ENCODE measurements at regions not wholly inside any gene's neighbourhood (a gene's known extent, or its start where the extent isn't known, plus 50 kb on each side); places are given as distances from the start of the nearest gene placed in this dataset.
"Not testable (repeated sequence)": the region's sequence is repeated elsewhere in the genome, so short reads cannot be mapped to it uniquely, and the experiment has no call there.

GRCh38 chr4:45063696-45064095, 337.3 kb upstream of the GNPDA2 start:
- peak in 1 of 2 experiments; percentile 17 for DNase-seq

DNA sequence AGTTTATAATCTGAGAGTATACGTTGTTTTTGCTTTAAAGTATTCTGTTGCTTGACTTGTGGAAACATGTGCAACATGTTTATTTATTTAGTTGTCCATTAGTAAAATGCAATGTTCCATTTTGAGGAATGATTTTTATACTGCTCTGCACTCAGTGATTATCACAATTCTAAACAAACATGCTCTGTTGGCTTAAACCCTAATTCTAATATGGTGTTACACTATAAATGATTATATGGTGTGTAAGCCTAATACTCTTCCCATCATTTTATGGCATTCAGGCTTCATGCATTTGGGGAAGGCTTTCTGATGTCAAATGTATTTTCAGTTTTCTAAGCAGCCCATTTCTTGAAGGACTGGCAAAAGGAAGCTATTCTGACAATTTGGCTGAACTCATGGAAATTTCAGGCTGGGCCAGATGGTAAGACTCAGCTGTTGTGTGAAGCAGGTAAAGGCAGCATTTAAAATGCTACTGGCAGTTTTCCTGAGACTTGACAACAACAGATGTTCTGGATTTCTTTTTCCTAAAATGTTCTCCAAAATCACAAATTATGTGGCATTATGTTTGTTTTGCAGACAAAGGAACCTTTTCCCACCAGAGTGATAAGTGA, 336.7 kb upstream of the GNPDA2 start:
- DNase-seq, result peak; percentile 42 to 63

DNA sequence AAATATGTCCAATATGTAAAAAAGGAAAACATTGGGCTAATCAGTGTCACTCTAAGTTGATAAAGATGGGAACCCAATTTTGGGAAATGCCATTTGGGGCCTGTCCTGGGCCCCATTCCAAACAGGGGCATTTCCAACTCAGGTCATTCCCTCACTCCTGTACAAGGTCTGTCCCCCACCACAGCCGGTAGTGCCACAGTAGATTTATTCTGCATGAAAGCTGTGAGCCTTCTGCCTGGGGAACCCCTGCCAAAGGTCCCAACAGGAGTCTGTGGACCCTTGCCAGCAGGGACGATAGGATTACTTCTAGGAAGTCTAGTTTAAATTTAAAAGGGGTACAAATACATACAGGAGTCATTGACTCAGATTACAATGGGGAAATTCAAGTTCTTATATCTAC, 317.6 kb upstream of the GNPDA2 start:
- DNase-seq, result no peak

- DNase-seq, result no peak
Observed at GRCh38 chr4:45036677-45037076, 310.3 kb upstream of the GNPDA2 start.

- DNase-seq, result no peak
Observed at GRCh38 chr4:45033676-45034419, 307.5 kb upstream of the GNPDA2 start.

- DNase-seq, result no peak
Observed at GRCh38 chr4:45030059-45030458, 303.7 kb upstream of the GNPDA2 start.

DNA sequence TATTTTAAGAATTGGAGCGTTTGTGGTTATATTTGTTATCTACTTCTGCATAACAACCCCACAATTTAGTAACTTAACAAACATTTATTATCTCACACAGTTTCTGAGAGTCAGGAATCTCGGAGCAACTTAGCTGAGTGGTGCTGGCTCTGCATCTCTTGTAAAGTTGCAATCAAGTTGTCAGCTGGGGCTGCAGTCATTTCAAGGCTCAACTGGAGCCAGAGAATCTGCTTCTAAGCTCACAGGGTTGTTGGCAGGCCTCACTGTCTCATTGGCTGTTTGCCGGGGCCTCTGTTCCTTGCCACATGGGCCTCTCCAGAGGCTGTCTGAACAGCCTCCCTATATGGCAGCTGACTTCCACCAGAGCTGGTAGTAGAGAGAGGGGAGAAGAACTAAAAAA, 281.2 kb upstream of the GNPDA2 start:
- DNase-seq, result no peak

DNA sequence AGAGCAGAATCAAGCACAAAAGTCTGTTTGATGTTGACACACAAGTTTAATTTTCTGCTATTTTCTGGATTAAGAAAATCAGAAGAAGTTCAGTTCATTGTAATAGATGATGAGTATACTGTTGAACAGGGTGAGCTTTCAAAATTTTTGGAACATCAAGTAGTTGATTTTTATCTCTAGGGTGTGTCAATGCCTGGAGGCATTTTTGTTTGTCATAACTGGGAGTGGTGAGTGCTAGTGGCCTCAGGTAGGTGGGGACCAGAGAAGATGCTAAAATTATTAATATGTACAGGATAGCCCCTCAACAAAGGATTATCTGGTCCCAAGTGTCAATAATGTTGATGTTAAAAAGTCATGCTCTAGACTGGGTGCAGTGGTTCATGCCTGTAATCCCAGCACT, 279.7 kb upstream of the GNPDA2 start:
- DNase-seq, result no peak

DNA sequence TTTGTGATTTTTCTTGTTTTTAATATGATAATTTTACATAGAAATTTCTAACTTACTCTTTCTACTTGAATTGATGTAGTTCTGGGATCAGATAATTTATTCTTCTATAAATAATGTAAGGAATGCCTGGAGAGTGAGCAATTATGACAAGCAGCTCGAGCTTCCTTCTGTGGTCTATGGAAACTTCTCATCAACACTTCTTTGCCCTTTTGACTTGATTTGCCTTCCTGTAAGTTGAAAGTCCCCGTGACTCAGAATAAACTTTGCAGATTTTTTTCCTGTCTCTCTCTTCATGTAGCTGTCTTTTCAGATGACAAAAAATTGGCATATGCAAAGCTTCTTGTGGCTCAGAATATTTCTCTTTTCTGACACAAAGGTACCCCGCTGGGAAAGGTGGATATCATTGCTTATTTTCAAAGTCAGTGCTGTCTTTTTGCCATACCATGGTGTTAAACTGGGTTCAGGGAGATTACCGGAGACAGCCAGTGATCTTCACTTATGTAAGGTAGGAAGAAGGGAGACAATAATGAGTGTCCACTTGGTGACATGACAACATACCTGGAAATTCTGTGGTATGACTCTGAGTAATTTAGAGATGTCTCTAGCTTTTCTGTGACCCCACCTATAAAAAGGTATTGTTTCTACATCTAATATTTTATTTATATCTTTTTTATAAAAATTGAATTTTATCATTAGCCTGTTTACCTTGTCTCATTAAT, 278.6 kb upstream of the GNPDA2 start:
- DNase-seq, result no peak

- no peak for DNase-seq
Observed at GRCh38 chr4:45004326-45004725, 278.0 kb upstream of the GNPDA2 start.

- no peak for DNase-seq
Observed at GRCh38 chr4:44996276-44996845, 270.0 kb upstream of the GNPDA2 start.

GRCh38 chr4:44988011-44988410, 261.7 kb upstream of the GNPDA2 start:
- DNase-seq, result peak in 1 of 2 experiments; percentile 60

DNA sequence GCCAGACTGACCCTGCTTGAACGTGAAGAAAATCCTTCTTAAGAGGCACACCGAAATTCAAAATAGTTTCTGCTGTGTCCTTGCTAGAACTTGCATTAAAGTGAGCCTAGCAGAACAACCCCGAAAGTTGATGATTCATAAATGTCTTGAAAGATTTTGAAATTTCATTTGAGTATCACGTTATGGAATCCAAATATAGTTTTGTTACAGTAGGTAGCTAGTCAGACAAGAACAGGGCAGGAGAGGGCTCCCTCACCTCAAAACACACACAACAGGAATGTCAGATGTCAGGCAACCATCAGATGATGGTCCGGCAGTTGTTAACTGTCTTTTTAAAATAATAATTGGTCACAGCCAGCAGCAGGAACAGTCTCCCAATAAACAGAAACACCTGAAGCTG, 259.6 kb upstream of the GNPDA2 start:
- DNase-seq, result no peak

DNA sequence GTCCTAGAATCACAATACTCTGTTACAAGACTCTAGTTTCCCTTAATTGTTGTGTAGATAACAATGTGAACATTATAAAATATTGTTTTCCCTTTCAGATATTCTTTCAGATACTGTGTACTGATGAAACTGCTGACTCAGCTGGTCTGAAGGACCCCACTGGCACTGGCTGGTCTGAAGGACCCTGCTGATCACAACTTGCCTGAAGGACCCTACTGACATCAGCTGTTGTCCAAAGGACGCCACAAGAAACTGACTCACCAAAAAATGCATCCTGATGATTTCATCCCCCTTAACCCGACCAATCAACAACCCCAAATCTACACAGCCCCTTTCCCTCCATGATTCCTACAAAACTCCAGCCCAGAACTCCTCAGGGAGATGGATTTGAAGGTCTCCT, 258.8 kb upstream of the GNPDA2 start:
- DNase-seq, result no peak

GRCh38 chr4:44984083-44984482, 257.7 kb upstream of the GNPDA2 start:
- DNase-seq, result no peak

- peak in 1 of 2 experiments; percentile 52 for DNase-seq
Observed at GRCh38 chr4:44983083-44983482, 256.7 kb upstream of the GNPDA2 start.

GRCh38 chr4:44978020-44978419, 251.7 kb upstream of the GNPDA2 start:
- DNase-seq, result no peak

- no peak for DNase-seq
Observed at GRCh38 chr4:44965435-44966095, 239.2 kb upstream of the GNPDA2 start.

DNA sequence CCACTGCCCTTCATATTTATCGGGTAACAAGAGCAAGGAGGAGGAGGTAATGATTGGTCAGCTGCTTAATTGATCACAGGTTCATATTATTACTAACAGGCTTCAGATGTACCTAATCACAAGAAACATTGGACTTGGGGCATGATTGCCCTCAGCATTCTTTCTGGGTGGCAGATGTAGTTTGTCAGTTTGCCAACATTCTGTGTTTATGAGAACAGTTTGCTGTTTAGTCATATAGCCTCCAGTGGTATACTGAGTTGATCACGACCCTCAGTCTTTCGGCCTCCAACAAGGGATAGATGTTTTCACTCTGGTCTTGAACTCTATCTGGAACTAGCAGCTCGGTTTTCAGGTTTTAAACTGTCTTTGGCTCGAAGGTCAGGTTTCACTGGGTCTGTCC, 237.7 kb upstream of the GNPDA2 start:
- not testable (repeated sequence) for DNase-seq

DNA sequence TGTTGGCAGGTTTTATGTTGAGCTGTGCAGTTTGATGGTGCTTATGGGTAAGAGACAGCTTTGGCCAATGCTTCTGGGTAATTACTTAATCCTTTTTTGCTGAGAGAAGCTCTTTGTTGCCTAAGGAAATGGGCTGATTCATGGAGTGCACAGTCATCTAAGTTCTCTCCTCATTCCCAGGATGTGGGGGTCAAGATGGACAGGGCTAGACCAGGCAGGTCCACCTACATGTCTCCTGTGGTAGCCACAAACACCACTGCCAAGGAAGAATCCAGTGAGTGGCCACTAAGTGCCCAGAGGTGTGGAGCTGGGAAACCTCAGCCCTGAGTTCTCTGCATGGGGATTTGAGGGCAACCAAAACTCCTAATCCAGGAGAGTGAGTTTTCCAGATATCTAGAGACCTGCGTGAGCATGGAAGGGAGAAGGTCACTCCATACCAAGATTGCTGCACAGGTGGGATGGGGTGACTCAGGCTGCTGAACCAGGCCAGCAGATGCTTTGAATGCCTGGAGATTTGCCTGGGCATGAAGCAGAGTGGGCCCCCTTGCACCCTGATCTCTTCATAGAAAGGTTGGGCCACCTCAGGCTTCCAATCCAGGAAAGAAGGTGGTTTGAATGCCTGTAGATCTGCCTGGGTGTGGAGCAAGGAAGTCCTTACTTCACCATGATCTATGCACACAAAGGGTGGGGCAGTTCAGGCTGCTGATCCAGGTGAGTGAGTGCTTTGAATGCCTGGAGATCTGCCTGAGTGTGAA, 234.8 kb upstream of the GNPDA2 start:
- DNase-seq, result no peak

DNA sequence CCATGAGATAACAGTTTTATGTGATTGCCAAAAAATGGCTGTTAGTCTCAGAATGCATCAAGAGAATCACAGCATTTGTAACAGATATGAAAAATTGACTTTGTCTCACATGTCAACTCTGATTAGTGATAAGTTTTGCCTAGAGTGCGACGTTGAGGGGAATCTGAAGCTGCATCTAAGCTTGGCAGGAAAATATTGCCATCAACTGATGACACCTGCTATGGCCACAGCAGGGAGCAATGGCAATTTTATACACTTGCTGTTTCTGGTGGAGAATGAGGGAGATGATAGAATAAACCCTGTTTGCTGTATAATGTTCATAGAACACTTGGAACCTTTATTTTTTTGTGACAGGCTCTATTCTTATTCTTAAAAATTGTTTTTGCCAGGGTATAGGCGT, 205.4 kb upstream of the GNPDA2 start:
- DNase-seq, result no peak

- DNase-seq, result no peak
Observed at GRCh38 chr4:44928785-44929184, 202.4 kb upstream of the GNPDA2 start.

Measured in NCI-H524 (cell line).